ENCODE measurements at regions not wholly inside any gene's neighbourhood (a gene's known extent, or its start where the extent isn't known, plus 50 kb on each side); places are given as distances from the start of the nearest gene placed in this dataset.

- TF ChIP-seq CTCF (conservative IDR thresholded peaks at IDR 0.05; ENCODE audit: low read depth, low read length) (no peak), EZH2 (IDR thresholded peaks at IDR 0.05; ENCODE audit: low read length, unreplicated experiment) (no peak), EZH2phosphoT487 (IDR thresholded peaks at IDR 0.05; ENCODE audit: borderline replicate concordance, low read length) (no peak)
These were observed 193.3 kb upstream of the SYNDIG1 start for GRCh38 chr20:24275946-24276705.
